ENCODE measurements at regions not wholly inside any gene's neighbourhood (a gene's known extent, or its start where the extent isn't known, plus 50 kb on each side); places are given as distances from the start of the nearest gene placed in this dataset.

GRCh38 chr5:120895660-120896059, 431.6 kb downstream of the PRR16 start:
- TF ChIP-seq ZFP36 (IDR thresholded peaks at IDR 0.05; ENCODE audit: borderline replicate concordance, partially characterized antibody) (no peak), POLR2AphosphoS2 (conservative IDR thresholded peaks at IDR 0.05; ENCODE audit: low read length) (no peak), EHMT2 (IDR thresholded peaks at IDR 0.05; ENCODE audit: low read depth) (no peak), JUN (IDR thresholded peaks at IDR 0.05) (no peak), GATA3 (IDR thresholded peaks at IDR 0.05; ENCODE audit: borderline replicate concordance) (no peak), MYC (IDR thresholded peaks at IDR 0.05; ENCODE audit: borderline replicate concordance, low read length) (no peak), ZSCAN20 (CRISPR knock-in tag; IDR thresholded peaks at IDR 0.05) (no peak), TP53 (CRISPR knock-in tag; IDR thresholded peaks at IDR 0.05) (no peak), HOXB13 (CRISPR knock-in tag; IDR thresholded peaks at IDR 0.05; ENCODE audit: low read depth) (no peak), POLR2A (IDR thresholded peaks at IDR 0.05; ENCODE audit: low read length) (no peak), MAZ (IDR thresholded peaks at IDR 0.05; ENCODE audit: borderline replicate concordance, low read depth, low read length) (no peak), SREBF2 (IDR thresholded peaks at IDR 0.05) (no peak), CBX8 (IDR thresholded peaks at IDR 0.05) (no peak), REST (IDR thresholded peaks at IDR 0.05) (no peak), FOSL2 (IDR thresholded peaks at IDR 0.05) (no peak), FOSL2 (CRISPR knock-in tag; IDR thresholded peaks at IDR 0.05) (no peak), ZNF302 (CRISPR knock-in tag; IDR thresholded peaks at IDR 0.05) (no peak)
- TF ChIP-seq, protein P1, sequence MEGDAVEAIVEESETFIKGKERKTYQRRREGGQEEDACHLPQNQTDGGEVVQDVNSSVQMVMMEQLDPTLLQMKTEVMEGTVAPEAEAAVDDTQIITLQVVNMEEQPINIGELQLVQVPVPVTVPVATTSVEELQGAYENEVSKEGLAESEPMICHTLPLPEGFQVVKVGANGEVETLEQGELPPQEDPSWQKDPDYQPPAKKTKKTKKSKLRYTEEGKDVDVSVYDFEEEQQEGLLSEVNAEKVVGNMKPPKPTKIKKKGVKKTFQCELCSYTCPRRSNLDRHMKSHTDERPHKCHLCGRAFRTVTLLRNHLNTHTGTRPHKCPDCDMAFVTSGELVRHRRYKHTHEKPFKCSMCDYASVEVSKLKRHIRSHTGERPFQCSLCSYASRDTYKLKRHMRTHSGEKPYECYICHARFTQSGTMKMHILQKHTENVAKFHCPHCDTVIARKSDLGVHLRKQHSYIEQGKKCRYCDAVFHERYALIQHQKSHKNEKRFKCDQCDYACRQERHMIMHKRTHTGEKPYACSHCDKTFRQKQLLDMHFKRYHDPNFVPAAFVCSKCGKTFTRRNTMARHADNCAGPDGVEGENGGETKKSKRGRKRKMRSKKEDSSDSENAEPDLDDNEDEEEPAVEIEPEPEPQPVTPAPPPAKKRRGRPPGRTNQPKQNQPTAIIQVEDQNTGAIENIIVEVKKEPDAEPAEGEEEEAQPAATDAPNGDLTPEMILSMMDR (IDR thresholded peaks at IDR 0.05) = no peak
- TF ChIP-seq, protein P2, sequence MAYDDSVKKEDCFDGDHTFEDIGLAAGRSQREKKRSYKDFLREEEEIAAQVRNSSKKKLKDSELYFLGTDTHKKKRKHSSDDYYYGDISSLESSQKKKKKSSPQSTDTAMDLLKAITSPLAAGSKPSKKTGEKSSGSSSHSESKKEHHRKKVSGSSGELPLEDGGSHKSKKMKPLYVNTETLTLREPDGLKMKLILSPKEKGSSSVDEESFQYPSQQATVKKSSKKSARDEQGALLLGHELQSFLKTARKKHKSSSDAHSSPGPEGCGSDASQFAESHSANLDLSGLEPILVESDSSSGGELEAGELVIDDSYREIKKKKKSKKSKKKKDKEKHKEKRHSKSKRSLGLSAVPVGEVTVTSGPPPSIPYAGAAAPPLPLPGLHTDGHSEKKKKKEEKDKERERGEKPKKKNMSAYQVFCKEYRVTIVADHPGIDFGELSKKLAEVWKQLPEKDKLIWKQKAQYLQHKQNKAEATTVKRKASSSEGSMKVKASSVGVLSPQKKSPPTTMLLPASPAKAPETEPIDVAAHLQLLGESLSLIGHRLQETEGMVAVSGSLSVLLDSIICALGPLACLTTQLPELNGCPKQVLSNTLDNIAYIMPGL (CRISPR knock-in tag; IDR thresholded peaks at IDR 0.05; ENCODE audit: borderline replicate concordance) = no peak
- TF ChIP-seq, protein P3, sequence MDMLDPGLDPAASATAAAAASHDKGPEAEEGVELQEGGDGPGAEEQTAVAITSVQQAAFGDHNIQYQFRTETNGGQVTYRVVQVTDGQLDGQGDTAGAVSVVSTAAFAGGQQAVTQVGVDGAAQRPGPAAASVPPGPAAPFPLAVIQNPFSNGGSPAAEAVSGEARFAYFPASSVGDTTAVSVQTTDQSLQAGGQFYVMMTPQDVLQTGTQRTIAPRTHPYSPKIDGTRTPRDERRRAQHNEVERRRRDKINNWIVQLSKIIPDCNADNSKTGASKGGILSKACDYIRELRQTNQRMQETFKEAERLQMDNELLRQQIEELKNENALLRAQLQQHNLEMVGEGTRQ (IDR thresholded peaks at IDR 0.05) = no peak
- CTCF ChIA-PET = no interaction called here

GRCh38 chr5:120901199-120901598, 437.1 kb downstream of the PRR16 start:
- no peak for ATAC-seq
- DNase-seq (ENCODE audit: low read depth in 1 of 2, low spot score in 1 of 2) = no peak
- TF ChIP-seq HES2 (IDR thresholded peaks at IDR 0.05) (no peak), TFCP2L1 (CRISPR knock-in tag; IDR thresholded peaks at IDR 0.05) (no peak), SREBF2 (IDR thresholded peaks at IDR 0.05) (no peak), RCOR1 (IDR thresholded peaks at IDR 0.05; ENCODE audit: low read depth, low read length) (no peak)
- WGBS (ENCODE audit: missing lambda C conversion rate) = 6% methylated on average over 1 of the region's 1 CpG
- Histone ChIP-seq H3K9me3 (no peaks in the 10 kb centered on the region), H3K4me3 (no peak overlapping the region), H3K4me2 (no peak overlapping the region), H3K27ac (no peak overlapping the region), H3K4me1 (no peaks in the 10 kb centered on the region)
- POLR2A ChIA-PET = no interaction called here
- no peak for FAIRE-seq
- CTCF ChIA-PET = no interaction called here

More at GRCh38 chr5:120895660-120896059, 431.6 kb downstream of the PRR16 start:
- Histone ChIP-seq H3K4me1 (no peaks in the 10 kb centered on the region), H3K4me2 (no peak overlapping the region), H3K9me3 (no peaks in the 10 kb centered on the region), H3K27ac (no peak overlapping the region), H3K4me3 (no peak overlapping the region)
- DNase-seq (ENCODE audit: low read depth in 1 of 2, low spot score in 1 of 2) (no peak), ATAC-seq (no peak), FAIRE-seq (no peak)
- WGBS (ENCODE audit: missing lambda C conversion rate) = 40% methylated on average over 2 of the region's 2 CpGs
- POLR2A ChIA-PET = no interaction called here
